ENCODE measurements at regions not wholly inside any gene's neighbourhood (a gene's known extent, or its start where the extent isn't known, plus 50 kb on each side); places are given as distances from the start of the nearest gene placed in this dataset.

DNA sequence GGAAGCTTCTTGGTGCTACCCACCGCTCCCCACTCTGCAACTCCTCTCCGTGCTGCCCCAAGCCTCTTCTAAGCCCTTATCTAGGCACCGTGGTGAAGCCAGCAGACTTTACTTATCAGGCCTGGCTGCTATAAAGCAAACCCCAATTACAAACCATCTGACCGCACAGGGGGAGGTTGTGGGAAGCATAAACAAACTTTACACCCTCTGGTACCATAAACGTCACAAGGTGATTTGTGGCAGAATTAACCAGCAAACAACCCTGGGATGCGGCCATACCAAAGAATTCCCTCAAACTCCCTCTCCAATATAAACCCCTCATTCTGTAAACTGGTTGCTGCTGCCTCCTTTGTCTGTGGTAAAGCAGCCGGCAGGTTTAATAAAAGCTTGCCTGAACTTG, 55.2 kb downstream of the MAGEC2 start:
- peak in 1 of 4 donors; percentile 12 for DNase-seq (ENCODE audit: low read depth in 4 of 4, low spot score in 3 of 4)

DNA sequence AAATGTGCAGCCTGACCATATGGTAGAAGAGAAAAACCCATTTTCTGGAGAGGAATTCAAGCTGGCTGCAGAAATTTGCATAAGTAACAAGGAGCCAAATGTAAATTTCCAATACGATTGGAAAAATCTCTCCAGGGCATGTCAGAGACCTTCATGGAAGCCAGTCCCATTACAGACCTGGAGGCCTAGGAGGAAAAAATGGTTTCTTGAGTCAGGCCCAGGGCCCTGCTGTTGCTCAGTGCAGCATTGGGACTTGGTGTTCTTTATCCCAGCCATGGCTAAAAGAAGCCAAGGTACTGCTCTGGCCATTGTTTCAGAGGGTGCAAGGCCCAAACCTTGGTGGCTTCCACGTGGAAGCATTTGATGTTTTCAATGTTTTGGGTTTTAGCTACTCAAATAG, 70.6 kb downstream of the MAGEC2 start:
- no peak for DNase-seq (ENCODE audit: low read depth in 4 of 4, low spot score in 3 of 4)

- no peak for DNase-seq (ENCODE audit: low read depth in 4 of 4, low spot score in 3 of 4)
Observed at GRCh38 chrX:142096253-142096652, 108.8 kb downstream of the MAGEC2 start.

GRCh38 chrX:142095651-142096245, 109.3 kb downstream of the MAGEC2 start:
- DNase-seq (ENCODE audit: low read depth in 4 of 4, low spot score in 3 of 4), result no peak

DNA sequence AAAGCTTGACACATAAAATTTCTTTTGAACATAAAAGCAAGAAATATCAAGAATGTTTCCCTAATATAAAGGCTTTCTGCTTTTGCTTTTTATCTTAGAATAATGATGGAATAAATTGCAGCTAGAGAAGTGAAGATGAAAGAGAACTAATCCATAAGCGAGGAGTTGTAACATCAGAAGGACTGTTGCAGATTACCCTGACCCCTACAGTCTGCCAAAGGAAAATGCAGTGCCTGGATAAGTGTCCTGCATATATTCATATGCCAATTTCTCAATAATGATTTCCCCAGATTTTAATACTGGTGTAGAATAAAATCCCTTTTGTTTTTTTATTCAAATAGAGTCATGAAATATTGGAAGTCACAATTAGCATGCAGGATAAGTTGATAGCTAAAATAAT, 115.9 kb downstream of the MAGEC2 start:
- DNase-seq (ENCODE audit: low read depth in 4 of 4, low spot score in 3 of 4), result no peak

DNA sequence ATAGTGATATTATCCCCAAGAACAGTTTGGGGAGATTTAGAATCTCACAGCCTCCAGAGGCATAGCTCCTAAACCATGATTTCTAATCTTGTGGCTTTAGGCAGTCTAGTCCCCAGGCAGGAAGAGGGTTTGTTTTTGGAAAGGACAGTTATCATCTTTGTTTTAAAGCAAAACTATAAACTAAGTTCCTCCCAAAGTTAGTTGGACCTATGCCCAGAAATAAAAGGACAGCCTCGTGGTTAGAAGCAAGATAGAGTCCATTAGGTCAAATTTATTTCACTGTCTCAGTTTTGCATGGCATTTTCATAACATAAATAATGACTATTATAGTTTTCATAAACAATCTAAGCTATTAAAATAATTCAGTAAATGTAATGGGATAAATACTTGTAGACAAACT, 120.5 kb downstream of the MAGEC2 start:
- DNase-seq (ENCODE audit: low read depth in 4 of 4, low spot score in 3 of 4), result no peak

DNA sequence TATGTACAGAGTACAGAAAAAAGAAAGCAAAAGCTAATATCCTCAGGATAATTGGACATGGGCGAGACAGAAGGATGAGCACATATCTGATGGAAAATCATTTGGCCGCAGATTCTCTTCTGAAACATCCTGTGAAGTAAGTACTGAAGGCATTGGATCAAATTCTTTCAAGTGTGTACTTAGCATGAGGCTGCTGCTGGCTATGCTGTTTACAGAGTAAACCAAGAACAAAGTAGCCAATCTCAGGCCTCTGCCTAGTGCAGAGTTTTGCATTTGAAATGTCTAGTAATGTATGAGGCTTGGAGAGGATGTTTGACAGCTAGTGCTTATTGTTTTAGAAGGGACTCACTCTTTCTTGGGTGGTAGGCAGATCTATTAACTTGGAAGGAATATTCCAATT, 128.5 kb downstream of the MAGEC2 start:
- no peak for DNase-seq (ENCODE audit: low read depth in 4 of 4, low spot score in 3 of 4)

DNA sequence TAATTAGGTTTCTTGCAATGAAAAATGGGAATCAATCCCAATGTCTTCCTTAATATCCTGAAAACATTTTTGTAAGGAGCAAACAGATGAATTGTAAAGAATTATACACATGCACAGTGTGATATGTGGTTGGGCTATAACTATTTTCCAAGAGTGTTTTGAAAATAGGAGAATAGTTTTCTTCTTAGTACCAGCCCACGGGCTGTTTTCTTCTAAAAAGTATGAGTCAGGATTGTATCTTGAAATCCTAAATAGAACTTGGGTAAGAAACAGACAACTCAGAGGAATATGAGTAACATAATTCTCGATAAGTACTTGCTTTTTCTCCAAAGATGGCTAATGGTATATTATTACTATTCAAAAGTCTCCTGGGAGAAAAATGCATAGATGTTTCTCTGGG, 136.7 kb downstream of the MAGEC2 start:
- DNase-seq (ENCODE audit: low read depth in 4 of 4, low spot score in 3 of 4), result no peak

DNA sequence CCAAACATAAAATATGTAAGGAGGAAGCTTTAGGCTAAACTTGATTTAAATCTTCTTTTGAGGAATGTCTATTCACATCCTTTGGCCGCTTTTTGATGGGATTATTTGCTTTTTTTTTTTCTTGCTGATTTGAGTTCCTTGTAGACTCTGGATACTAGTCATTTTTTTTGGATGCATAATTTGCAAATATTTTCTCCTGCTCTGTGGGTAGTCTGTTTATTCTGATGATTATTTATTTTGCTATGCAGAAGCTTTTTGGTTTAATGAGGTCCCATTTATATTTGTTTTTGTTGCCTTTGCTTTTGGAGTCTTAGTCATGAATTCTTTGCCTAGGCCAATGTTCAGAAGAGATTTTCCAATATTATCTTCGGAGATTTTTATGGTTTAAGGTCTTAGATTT, 144.9 kb downstream of the MAGEC2 start:
- no peak for DNase-seq (ENCODE audit: low read depth in 4 of 4, low spot score in 3 of 4)

DNA sequence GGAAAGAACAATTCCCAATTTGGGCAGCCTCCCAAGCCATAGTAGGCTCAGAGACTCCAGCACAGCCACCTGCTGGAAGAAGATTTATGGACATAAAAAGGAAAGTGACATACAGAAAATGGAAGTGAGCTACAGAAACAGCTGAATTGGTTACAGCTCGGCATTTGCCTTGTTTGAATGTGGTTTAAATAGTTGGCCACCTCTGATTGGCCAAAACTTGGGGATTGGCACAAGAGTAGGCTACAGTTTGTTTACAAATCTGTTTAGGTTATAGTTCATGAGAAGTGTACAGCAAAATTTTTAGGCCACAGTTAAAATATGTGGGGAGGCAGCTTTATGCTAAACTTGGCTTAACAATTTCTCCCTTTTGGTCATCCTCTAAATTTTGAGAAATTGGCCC, 150.4 kb downstream of the MAGEC1 start:
- no peak for DNase-seq (ENCODE audit: low read depth in 4 of 4, low spot score in 3 of 4)

- DNase-seq (ENCODE audit: low read depth in 4 of 4, low spot score in 3 of 4), result no peak
Observed at GRCh38 chrX:142052238-142052637, 148.5 kb downstream of the MAGEC1 start.

DNA sequence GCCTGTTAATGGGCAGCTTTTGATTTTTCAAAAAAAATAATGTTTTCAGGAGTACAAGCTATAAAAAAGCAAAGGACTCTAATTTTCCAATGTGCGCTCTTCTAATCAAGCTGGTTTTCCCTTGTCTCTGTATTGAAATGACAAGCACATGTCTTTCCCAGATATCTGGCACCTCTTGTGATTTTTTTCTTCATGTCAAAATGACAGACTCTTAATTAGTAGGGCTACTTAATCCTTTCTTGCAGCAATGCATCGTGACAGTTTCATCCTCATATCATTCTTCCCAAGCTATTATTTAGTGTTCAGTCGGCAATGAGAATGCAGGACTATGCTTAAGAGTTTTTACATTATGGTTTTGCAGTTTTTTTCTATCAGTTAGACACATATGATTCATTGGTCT, 139.5 kb downstream of the MAGEC1 start:
- DNase-seq (ENCODE audit: low read depth in 4 of 4, low spot score in 3 of 4), result no peak

DNA sequence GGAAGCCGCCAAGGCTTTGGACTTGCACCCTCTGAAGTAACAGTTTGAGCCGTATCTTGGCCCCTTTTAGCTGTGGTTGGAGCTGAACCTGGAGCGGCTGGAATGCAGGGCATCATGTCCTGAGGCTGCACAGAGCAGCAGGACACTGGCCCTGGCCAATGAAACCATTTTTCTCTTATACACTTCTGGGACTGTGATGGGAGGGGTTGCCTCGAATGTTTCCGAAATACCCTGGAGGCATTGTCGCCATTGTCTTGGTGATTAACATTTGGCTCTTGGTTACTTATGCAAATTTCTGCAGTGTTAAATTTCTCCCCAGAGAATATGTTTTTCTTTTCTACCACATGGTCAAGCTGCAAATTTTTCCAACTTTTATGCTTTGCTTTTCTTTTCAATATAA, 137.2 kb downstream of the MAGEC1 start:
- no peak for DNase-seq (ENCODE audit: low read depth in 4 of 4, low spot score in 3 of 4)

- DNase-seq (ENCODE audit: low read depth in 4 of 4, low spot score in 3 of 4), result no peak
Observed at GRCh38 chrX:142036116-142036515, 132.4 kb downstream of the MAGEC1 start.

GRCh38 chrX:142005532-142005931, 101.8 kb downstream of the MAGEC1 start:
- DNase-seq (ENCODE audit: low read depth in 4 of 4, low spot score in 3 of 4), result no peak

DNA sequence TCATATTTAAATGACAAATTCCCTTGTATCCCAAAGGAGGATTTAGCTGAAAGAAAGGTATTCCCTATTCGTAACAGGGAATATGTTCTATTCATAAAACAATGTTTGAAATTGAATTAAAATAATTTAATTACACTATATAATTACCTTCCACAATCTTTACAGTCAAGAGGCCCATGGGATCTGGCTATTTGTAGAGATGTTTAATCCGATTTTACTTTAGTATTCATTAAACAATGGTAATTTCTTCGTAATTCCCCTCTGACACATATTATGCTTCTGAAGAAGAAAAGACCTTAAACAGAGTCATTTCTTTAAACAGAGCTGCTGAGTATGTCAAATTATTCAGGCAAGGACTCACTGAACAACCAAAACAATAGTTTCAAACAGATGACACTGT, 98.8 kb downstream of the MAGEC1 start:
- no peak for DNase-seq (ENCODE audit: low read depth in 4 of 4, low spot score in 3 of 4)

DNA sequence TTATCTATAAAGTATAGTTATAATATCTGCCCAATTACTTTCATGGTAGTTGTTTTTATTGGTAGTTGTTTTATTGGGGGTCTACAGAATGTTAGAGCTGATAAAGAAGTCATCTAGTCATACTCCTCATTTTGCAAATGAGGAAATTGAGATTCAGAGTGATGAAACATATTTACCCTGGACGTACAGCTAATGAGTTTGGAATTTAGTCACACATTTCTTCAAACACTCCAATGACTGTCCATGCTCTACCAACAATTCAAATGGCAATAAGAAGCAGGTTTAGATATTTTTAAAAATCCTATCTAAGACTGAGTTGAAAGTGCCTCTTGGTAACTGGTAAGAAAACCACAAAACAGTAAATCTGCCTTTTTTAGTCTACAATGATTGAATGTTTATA, 98.2 kb downstream of the MAGEC1 start:
- DNase-seq (ENCODE audit: low read depth in 4 of 4, low spot score in 3 of 4), result no peak

GRCh38 chrX:141989815-141990214, 86.1 kb downstream of the MAGEC1 start:
- DNase-seq (ENCODE audit: low read depth in 4 of 4, low spot score in 3 of 4), result no peak

DNA sequence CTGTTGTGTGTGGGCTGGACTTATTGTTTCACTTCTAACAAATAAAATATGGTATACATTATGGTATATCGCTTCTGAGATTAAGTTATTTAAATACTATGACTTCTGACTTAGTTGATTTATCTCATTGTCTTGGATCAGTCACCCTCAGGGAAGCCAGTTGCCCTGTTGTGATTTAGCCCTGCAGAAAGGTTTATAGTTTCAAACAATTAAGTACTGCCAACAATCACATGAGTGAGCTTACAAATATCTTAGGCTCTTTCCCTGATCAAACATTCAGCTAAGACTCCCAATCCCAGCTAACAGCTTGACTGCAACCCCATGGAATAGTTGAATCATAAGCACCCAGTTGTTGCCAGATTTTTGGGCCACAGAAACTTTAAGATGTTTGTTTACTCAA, 85.4 kb downstream of the MAGEC1 start:
- DNase-seq (ENCODE audit: low read depth in 4 of 4, low spot score in 3 of 4), result no peak

GRCh38 chrX:141982296-141982695, 78.6 kb downstream of the MAGEC1 start:
- DNase-seq (ENCODE audit: low read depth in 4 of 4, low spot score in 3 of 4), result no peak

DNA sequence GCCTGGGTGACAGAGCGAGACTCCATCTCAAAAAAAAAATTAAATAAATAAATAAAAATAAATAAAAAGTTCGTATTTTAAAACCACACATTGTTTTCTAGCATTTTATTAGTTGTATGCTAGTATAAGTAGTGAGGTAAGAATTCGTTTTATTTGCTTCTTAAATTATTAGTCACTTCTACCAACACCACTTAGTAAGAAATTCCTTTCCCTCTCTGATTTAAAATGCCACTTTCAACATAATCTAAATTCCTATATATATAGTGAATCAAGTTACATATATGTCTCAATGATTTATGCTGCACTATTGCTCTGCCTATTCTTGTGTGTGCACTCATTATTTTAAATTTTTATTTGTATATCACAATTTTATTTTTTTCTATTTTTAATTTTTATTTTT, 72.1 kb downstream of the MAGEC1 start:
- DNase-seq (ENCODE audit: low read depth in 4 of 4, low spot score in 3 of 4), result no peak

DNA sequence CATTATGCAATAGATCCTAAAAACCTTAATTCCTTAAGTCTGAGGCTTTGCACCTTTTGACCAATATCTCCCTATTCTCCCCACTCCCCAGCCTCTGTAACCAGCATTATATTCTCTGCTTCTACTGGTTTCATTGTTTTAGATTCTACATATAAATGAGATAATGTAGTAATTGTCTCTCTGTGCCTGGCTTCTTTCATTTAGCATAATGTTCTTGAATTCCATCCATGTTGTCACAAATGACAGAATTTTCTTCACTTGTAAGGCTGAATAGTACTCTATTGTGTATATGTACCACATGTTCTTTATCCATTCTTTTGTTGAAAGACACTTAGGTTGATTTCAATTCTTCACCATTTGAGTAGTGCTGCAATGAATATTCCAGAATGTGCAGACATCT, 66.0 kb downstream of the MAGEC1 start:
- DNase-seq (ENCODE audit: low read depth in 4 of 4, low spot score in 3 of 4), result no peak

GRCh38 chrX:141960578-141960977, 56.9 kb downstream of the MAGEC1 start:
- DNase-seq (ENCODE audit: low read depth in 4 of 4, low spot score in 3 of 4), result no peak

Measured in left renal pelvis (tissue), 4 donors.